Omental fat pad (tissue), 3 donors: ENCODE measurements at regions not wholly inside any gene's neighbourhood (a gene's known extent, or its start where the extent isn't known, plus 50 kb on each side); places are given as distances from the start of the nearest gene placed in this dataset.
"Not testable (repeated sequence)": the region's sequence is repeated elsewhere in the genome, so short reads cannot be mapped to it uniquely, and the experiment has no call there.

Experiments used
- ATAC-seq: fragments of 150-250 bp; one replicate; pipeline ENCODE4 v1.9.1; 2016; ENCODE audit warnings: mild to moderate bottlenecking, moderate library complexity; ENCODE audit not compliant: low FRiP score
- DNase-seq: peaks from one replicate; pipeline ENCODE4 v3.0.0-alpha.2; 2019; ENCODE audit warnings: low spot score
- TF ChIP-seq, protein P1 (sequence below), 3 donors: fragments of 450-650 bp; IDR thresholded peaks; one replicate each; pipeline ENCODE4 v1.5.1; 2016 to 2017; ENCODE audit warnings: antibody characterized with exemption in 3 of 3, mild to moderate bottlenecking in 3 of 3, moderate library complexity in 2 of 3

DNA sequence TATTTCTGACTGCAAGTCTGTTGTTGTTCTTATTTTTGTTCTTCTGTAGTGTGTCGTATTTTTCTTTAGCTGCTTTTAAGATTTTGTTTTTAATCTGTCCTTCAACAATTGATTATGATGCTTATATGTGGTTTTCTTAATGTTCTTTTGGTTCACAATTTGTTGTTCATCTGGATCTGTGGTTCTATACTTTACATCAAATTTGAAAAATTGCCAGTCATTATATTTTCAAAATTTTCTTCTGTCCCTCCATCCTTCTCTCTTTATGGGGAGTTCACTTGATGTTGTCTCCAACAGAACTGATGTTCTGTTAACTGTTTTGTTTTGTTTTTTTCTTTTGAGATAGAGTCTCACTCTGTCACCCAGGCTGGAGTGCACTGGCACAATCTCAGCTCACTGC lies 378.5 kb upstream of the CD180 start:
- TF ChIP-seq, protein P1, sequence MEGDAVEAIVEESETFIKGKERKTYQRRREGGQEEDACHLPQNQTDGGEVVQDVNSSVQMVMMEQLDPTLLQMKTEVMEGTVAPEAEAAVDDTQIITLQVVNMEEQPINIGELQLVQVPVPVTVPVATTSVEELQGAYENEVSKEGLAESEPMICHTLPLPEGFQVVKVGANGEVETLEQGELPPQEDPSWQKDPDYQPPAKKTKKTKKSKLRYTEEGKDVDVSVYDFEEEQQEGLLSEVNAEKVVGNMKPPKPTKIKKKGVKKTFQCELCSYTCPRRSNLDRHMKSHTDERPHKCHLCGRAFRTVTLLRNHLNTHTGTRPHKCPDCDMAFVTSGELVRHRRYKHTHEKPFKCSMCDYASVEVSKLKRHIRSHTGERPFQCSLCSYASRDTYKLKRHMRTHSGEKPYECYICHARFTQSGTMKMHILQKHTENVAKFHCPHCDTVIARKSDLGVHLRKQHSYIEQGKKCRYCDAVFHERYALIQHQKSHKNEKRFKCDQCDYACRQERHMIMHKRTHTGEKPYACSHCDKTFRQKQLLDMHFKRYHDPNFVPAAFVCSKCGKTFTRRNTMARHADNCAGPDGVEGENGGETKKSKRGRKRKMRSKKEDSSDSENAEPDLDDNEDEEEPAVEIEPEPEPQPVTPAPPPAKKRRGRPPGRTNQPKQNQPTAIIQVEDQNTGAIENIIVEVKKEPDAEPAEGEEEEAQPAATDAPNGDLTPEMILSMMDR (IDR thresholded peaks at IDR 0.05): no peak
- no peak for DNase-seq
- no peak for ATAC-seq

DNA sequence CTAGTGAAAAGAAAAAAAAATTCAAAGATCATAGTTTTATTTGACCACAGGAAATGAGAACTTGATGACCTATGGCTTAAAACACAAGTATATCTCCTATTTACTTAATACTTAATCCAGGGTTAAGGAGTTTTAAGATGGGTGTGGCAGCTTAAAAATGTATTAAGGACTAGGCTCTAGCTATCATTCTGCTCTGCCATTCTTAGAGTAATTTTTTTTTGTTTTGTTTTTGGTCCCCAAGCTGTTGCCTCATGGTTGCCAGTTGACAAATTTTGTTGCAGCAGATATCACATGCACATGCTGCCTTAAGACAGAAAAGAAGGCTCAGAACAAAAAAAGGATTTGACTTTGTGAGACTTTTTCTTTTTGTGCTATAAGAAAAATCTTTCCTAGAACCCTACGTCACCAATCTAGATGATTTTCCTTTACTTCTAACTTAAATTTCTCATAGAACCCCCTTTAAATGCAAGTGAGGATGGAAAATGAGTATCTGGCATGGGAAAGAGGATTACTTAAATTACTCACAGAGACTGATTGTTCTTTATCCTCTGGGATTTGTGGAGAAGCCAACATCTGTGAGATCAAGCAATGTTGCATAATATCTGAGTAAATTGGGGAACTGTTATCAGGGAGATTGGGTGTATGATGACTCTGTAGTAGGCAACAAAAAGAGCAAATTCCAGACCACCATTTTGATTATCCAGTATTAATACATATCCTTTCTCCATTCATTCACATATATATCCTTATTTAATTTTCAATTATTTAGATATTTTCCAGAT lies 364.7 kb upstream of the CD180 start:
- ATAC-seq: no peak
- no peak for DNase-seq

DNA sequence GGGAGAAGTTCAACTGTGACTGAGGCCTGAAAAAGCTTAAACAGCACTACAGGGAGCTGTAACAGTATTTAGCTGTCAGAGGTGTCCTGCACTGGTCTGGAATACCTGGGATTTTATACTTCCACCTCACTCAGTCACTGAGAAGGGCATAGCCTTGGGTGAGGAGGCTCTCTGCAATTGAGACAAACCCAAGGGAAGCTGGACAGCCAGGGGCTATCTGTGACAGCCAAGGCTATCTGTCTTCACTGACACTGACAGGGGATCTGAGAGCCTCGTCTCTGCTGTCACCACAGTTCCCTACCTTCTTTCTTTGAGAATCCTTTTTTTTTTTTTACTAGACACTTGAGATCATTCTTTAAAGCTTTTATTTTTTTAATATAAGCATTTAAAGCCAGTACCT lies 356.2 kb upstream of the CD180 start:
- ATAC-seq (no peak), DNase-seq (no peak)
- TF ChIP-seq, protein P1 (IDR thresholded peaks at IDR 0.05): no peak

More for the DNA sequence above, 364.7 kb upstream of the CD180 start:
- TF ChIP-seq, protein P1 (IDR thresholded peaks at IDR 0.05): no peak

DNA sequence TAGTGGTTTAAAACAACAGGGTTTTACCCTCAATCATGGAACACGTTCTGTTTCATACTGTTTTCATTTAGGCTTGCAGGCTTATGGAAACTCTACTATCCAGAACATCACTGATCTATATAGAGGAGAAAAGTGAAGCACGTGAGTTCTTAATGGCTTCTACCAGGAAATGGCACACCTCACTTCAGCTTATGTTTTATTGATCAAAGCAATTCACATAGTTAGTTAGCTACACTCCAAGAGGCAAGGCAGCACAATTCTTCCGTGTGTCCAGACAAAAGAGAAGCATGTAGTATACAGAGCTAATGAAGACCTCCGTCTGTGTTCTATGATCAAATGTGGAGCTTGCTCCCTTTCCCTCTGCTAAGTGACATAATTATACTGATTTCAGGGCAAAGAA lies 353.3 kb upstream of the CD180 start:
- ATAC-seq (no peak), DNase-seq (no peak)

DNA sequence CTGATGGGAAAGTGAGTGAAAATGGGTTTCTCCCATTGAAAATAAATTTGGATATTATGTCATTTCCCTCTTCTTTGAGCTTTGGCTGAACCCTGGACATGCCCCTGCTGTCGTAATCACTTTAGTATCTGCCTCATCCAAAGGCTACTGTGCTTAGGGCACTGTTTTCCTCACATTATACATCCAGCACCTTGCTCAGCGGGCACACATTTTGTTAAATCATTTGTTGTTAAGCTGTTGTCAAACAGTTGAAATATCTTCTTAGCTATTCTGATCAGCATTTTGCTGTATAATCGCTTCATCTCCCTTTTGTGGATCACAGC lies 352.7 kb upstream of the CD180 start:
- DNase-seq (no peak), ATAC-seq (no peak)
- TF ChIP-seq, protein P1 (IDR thresholded peaks at IDR 0.05): no peak

More for the DNA sequence above, 353.3 kb upstream of the CD180 start:
- TF ChIP-seq, protein P1 (IDR thresholded peaks at IDR 0.05): no peak

DNA sequence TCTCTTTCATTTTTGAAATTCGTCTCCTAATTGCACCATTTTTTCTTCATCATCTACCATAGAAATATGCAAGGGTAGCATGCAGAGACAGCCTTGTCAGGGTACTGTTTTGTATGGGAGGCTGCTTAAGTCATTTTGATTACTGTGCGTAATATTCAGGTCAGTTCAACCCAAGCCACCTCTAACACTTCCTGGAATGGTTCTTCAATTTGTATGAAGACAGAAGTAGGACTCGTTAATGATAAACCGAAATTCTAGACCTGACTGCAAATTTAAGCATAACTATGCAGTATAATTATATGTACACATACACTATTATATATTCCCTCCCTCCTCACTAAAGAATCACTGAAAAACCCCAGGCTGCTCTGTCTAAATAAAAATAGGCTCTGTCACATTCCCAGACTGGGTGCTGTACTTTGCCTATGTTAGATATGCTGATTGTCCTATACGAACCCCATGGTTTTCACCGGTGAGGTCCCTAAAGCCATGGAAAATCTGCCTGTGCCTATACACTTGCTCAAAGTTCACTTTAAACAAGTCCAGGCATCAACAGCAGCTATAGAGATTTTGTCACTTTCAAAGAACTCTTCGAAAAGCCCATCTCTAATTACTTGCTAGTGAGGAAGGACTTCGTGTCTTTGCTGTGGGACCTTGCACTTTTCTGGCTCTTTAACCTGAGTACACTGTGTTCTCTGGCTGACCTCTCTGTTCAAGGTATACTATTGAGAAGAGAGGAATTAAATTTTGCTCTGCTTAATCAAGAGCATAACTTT lies 352.1 kb upstream of the CD180 start:
- DNase-seq (no peak), ATAC-seq (no peak)
- TF ChIP-seq, protein P1 (IDR thresholded peaks at IDR 0.05): no peak

DNA sequence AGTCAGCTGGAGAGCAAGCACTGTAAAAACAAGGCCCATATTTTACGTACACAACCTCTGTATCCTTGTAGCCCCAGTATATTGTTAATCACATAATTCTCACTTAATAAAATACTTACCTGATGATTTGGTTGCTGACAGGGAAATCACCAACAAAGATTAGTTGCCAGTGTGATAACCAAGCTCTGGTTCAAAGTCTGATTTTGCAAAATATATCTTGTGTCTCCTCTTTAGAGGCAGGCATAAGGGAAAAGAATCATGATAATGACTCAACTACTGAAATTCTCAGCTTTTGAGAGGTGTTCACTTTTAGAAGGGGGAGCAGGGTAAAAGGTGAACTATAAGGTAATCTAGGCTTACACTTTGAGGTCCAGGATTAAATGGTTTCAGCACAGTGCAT lies 351.1 kb upstream of the CD180 start:
- TF ChIP-seq, protein P1 (IDR thresholded peaks at IDR 0.05): no peak
- DNase-seq (no peak), ATAC-seq (no peak)

DNA sequence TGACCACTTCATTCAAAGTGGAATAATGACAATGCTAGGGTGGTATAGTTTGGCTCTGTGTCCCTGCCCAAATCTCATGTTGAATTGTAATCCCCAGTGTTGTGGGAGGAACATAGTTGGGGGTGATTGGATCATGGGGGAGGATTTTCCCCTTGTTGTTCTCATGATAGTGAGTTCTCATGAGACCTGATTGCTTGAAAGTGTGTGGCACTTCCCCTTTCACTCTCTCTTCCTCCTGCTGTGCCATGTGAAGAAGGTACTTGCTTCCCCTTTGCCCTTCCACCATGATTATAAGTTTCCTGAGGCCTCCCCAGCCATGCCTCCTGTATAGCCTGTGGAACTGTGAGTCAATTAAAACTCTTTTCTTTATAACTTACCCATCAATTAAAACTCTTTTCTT lies 348.3 kb upstream of the CD180 start:
- ATAC-seq, DNase-seq: not testable (repeated sequence)
